Stimulated activated CD4-positive, alpha-beta T cell treated with anti-CD3 and anti-CD28 coated beads, Interleukin-1b, Interleukin-23, amount 100 ng/mL, for 4 hours (primary cell): ENCODE measurements at regions not wholly inside any gene's neighbourhood (a gene's known extent, or its start where the extent isn't known, plus 50 kb on each side); places are given as distances from the start of the nearest gene placed in this dataset.
"Not testable (repeated sequence)": the region's sequence is repeated elsewhere in the genome, so short reads cannot be mapped to it uniquely, and the experiment has no call there.

Experiments
- DNase-seq, 2 donors: peaks; one replicate each; pipeline ENCODE4 v3.0.0-alpha.2; 2020; ENCODE audit warnings: low read depth in 2 of 2

- DNase-seq: not testable (repeated sequence)
Observed at GRCh38 chr12:87421233-87421632, 608.0 kb downstream of the C12orf50 start.

- DNase-seq: no peak
Observed at GRCh38 chr12:87413784-87414183, 615.4 kb downstream of the C12orf50 start.

- no peak for DNase-seq
Observed at GRCh38 chr12:87406926-87407325, 622.3 kb downstream of the C12orf50 start.

GRCh38 chr12:87405918-87406317 lies 623.3 kb downstream of the C12orf50 start:
- no peak for DNase-seq

GRCh38 chr12:87394168-87394567 lies 635.0 kb downstream of the C12orf50 start:
- DNase-seq: not testable (repeated sequence)

GRCh38 chr12:87388376-87388775 lies 640.8 kb downstream of the C12orf50 start:
- no peak for DNase-seq

- no peak for DNase-seq
Observed at GRCh38 chr12:87385322-87385721, 643.9 kb downstream of the C12orf50 start.

GRCh38 chr12:87384226-87384625 lies 645.0 kb downstream of the C12orf50 start:
- DNase-seq: no peak

- no peak for DNase-seq
Observed at GRCh38 chr12:87383680-87384079, 645.5 kb downstream of the C12orf50 start.

- DNase-seq: no peak
Observed at GRCh38 chr12:87382959-87383566, 646.1 kb downstream of the C12orf50 start.

- no peak for DNase-seq
Observed at GRCh38 chr12:87382436-87382835, 646.8 kb downstream of the C12orf50 start.

- DNase-seq: no peak
Observed at GRCh38 chr12:87381742-87382141, 647.5 kb downstream of the C12orf50 start.

- DNase-seq: no peak
Observed at GRCh38 chr12:87378526-87378925, 650.7 kb downstream of the C12orf50 start.

- DNase-seq: no peak
Observed at GRCh38 chr12:87376722-87377121, 652.5 kb downstream of the C12orf50 start.

GRCh38 chr12:87369161-87369560 lies 660.0 kb downstream of the C12orf50 start:
- no peak for DNase-seq

- DNase-seq: no peak
Observed at GRCh38 chr12:87368259-87368658, 660.9 kb downstream of the C12orf50 start.

- DNase-seq: no peak
Observed at GRCh38 chr12:87365423-87365822, 663.8 kb downstream of the C12orf50 start.

GRCh38 chr12:87363497-87364084 lies 665.6 kb downstream of the C12orf50 start:
- DNase-seq: no peak

GRCh38 chr12:87349681-87350080 lies 679.5 kb downstream of the C12orf50 start:
- no peak for DNase-seq

- no peak for DNase-seq
Observed at GRCh38 chr12:87348071-87348470, 681.1 kb downstream of the C12orf50 start.

- DNase-seq: no peak
Observed at GRCh38 chr12:87344699-87345098, 684.5 kb downstream of the C12orf50 start.

- DNase-seq: no peak
Observed at GRCh38 chr12:87338681-87339080, 690.5 kb downstream of the C12orf50 start.

- no peak for DNase-seq
Observed at GRCh38 chr12:87336814-87337336, 692.3 kb downstream of the C12orf50 start.
